BJ (cell line): ENCODE measurements at regions not wholly inside any gene's neighbourhood (a gene's known extent, or its start where the extent isn't known, plus 50 kb on each side); places are given as distances from the start of the nearest gene placed in this dataset.

Experiments used
- CTCF ChIA-PET: fragments of 350-600 bp; formaldehyde crosslinking; extraction: SDS; loops from one replicate; lab custom pipeline; 2021; ENCODE audit warnings: antibody characterized with exemption, inconsistent platforms; lab: Yijun Ruan, JAX
- POLR2A ChIA-PET: fragments of 300-600 bp; sonication (Branson Sonifier 250); formaldehyde crosslinking; extraction: SDS; loops from one replicate; lab custom pipeline; 2021; ENCODE audit warnings: antibody characterized with exemption; lab: Charles Lee
- DNase-seq: peaks from one replicate; pipeline ENCODE4 v3.0.0-alpha.2; 2011; ENCODE audit warnings: low read depth
- H3K27me3 ChIP-seq: 2 replicates; pipeline ENCODE4 v1.6.0; 2011; ENCODE audit warnings: low read length; ENCODE audit not compliant: control insufficient read depth, insufficient read depth
- H3K36me3 ChIP-seq: 2 replicates; pipeline ENCODE4 v1.5.1; 2011; ENCODE audit warnings: low read length; ENCODE audit not compliant: control insufficient read depth, insufficient read depth
- H3K4me3 ChIP-seq: 2 replicates; pipeline ENCODE4 v1.5.1; 2011; ENCODE audit warnings: low read depth, mild to moderate bottlenecking, control low read depth, low read length
- CTCF ChIP-seq: IDR thresholded peaks from 2 replicates; pipeline ENCODE4 v1.5.1; 2011; ENCODE audit warnings: low read depth, mild to moderate bottlenecking, control low read depth, inconsistent platforms, low read length, moderate library complexity; ENCODE audit not compliant: insufficient read depth

GRCh38 chr18:34358923-34359322, 134.2 kb upstream of the NOL4 start:
- no peak for DNase-seq
- no peaks in the 10 kb centered on the region for H3K36me3 ChIP-seq
- ChIA-PET CTCF (no interaction called here), POLR2A (no interaction called here)
- no peaks in the 10 kb centered on the region for H3K27me3 ChIP-seq
- no peak overlapping the region for H3K4me3 ChIP-seq
- no peak for TF ChIP-seq CTCF

- TF ChIP-seq CTCF = no peak
- DNase-seq = no peak
- CTCF ChIA-PET = interaction anchor here (0.5 kb wide), 1 partner anchor 450 kb away, joined by 3 read pairs; no protein-coding TSS in a partner anchor
- no peaks in the 10 kb centered on the region for H3K36me3 ChIP-seq
- POLR2A ChIA-PET = no interaction called here
- H3K27me3 ChIP-seq = no peaks in the 10 kb centered on the region
- H3K4me3 ChIP-seq = no peak overlapping the region
Observed at GRCh38 chr18:34364699-34365098, 140.0 kb upstream of the NOL4 start.

- POLR2A ChIA-PET = no interaction called here
Observed at GRCh38 chr18:34370704-34371395, 146.1 kb upstream of the NOL4 start.

GRCh38 chr18:34380326-34380725, 155.6 kb upstream of the NOL4 start:
- DNase-seq = no peak
- no peak for TF ChIP-seq CTCF
- ChIA-PET POLR2A (no interaction called here), CTCF (no interaction called here)
- Histone ChIP-seq H3K36me3 (no peaks in the 10 kb centered on the region), H3K4me3 (no peak overlapping the region), H3K27me3 (no peaks in the 10 kb centered on the region)

More at GRCh38 chr18:34370704-34371395, 146.1 kb upstream of the NOL4 start:
- Histone ChIP-seq H3K36me3 (no peaks in the 10 kb centered on the region), H3K27me3 (no peaks in the 10 kb centered on the region), H3K4me3 (no peak overlapping the region)
- no peak for DNase-seq
- CTCF ChIA-PET = no interaction called here
- no peak for TF ChIP-seq CTCF

GRCh38 chr18:34385311-34385710, 160.6 kb upstream of the NOL4 start:
- no peak for DNase-seq
- no peaks in the 10 kb centered on the region for H3K27me3 ChIP-seq
- ChIA-PET CTCF (no interaction called here), POLR2A (no interaction called here)
- H3K4me3 ChIP-seq = no peak overlapping the region
- H3K36me3 ChIP-seq = no peaks in the 10 kb centered on the region
- TF ChIP-seq CTCF = no peak
